Liver (tissue), 8 donors: ENCODE measurements at regions not wholly inside any gene's neighbourhood (a gene's known extent, or its start where the extent isn't known, plus 50 kb on each side); places are given as distances from the start of the nearest gene placed in this dataset.

ENCODE experiments used
- DNase-seq: peaks from one replicate; pipeline ENCODE4 v3.0.0-alpha.2; 2017; ENCODE audit warnings: low spot score
- H3K27ac ChIP-seq, 2 donors: one replicate each; pipeline ENCODE4 v1.7.0; 2013; ENCODE audit warnings: inconsistent platforms in 2 of 2, low read length in 2 of 2, control low read depth in 1 of 2, low read depth in 1 of 2, mild to moderate bottlenecking in 1 of 2
- H3K27me3 ChIP-seq, 4 donors: one replicate each; pipeline versions ENCODE4 v1.6.1 to v1.7.0; 2013; ENCODE audit warnings: low read length in 3 of 4, inconsistent platforms in 1 of 4, mild to moderate bottlenecking in 1 of 4, moderate library complexity in 1 of 4; ENCODE audit not compliant: control insufficient read depth in 4 of 4, insufficient read depth in 4 of 4
- H3K36me3 ChIP-seq, 4 donors: one replicate each; pipeline versions ENCODE4 v1.6.1 to v1.7.0; 2013; ENCODE audit warnings: low read length in 3 of 4, mild to moderate bottlenecking in 3 of 4, low read depth in 1 of 4, moderate library complexity in 1 of 4; ENCODE audit not compliant: control insufficient read depth in 4 of 4, insufficient read depth in 3 of 4
- H3K4me1 ChIP-seq, 4 donors: one replicate each; pipeline versions ENCODE4 v1.6.1 to v1.7.0; 2013; ENCODE audit warnings: low read length in 3 of 4, mild to moderate bottlenecking in 3 of 4, moderate library complexity in 1 of 4; ENCODE audit not compliant: control insufficient read depth in 4 of 4, insufficient read depth in 4 of 4
- H3K4me3 ChIP-seq, 3 donors: one replicate each; pipeline versions ENCODE4 v1.6.1 to v1.7.0; 2013; ENCODE audit warnings: low read length in 3 of 3, control low read depth in 1 of 3, low read depth in 1 of 3, mild to moderate bottlenecking in 1 of 3
- H3K9ac ChIP-seq, 2 donors: one replicate each; pipeline ENCODE4 v1.7.0; 2013; ENCODE audit warnings: low read length in 2 of 2, mild to moderate bottlenecking in 2 of 2, moderate library complexity in 2 of 2, control low read depth in 1 of 2, low read depth in 1 of 2
- H3K9me3 ChIP-seq, 4 donors: one replicate each; pipeline versions ENCODE4 v1.6.1 to v1.7.0; 2013; ENCODE audit warnings: low read length in 3 of 4; ENCODE audit not compliant: control insufficient read depth in 4 of 4
- CTCF ChIP-seq: fragments of 150-350 bp; IDR thresholded peaks from 2 replicates; pipeline ENCODE4 v1.5.1; 2017; ENCODE audit warnings: improper control_type of control experiment, low read depth, low read length; ENCODE audit not compliant: missing input control
- EGR1 ChIP-seq, 2 donors: IDR thresholded peaks; 2 replicates each; pipeline ENCODE4 v1.6.1; 2016 to 2018; ENCODE audit warnings: antibody characterized with exemption in 2 of 2, low read depth in 2 of 2
- FOXA1 ChIP-seq: IDR thresholded peaks from 2 replicates; pipeline ENCODE4 v1.6.1; 2016; ENCODE audit warnings: antibody characterized with exemption
- FOXA2 ChIP-seq: IDR thresholded peaks from 2 replicates; pipeline ENCODE4 v1.6.1; 2016; ENCODE audit warnings: antibody characterized with exemption
- HNF4G ChIP-seq: IDR thresholded peaks from 2 replicates; pipeline ENCODE4 v1.6.1; 2016; ENCODE audit warnings: antibody characterized with exemption
- JUND ChIP-seq, 2 donors: IDR thresholded peaks; 2 replicates each; pipeline ENCODE4 v1.6.1; 2016; ENCODE audit warnings: antibody characterized with exemption in 2 of 2
- NR2F2 ChIP-seq: IDR thresholded peaks from 2 replicates; pipeline ENCODE4 v1.6.1; 2016; ENCODE audit warnings: antibody characterized with exemption
- RAD21 ChIP-seq, 2 donors: IDR thresholded peaks; 2 replicates each; pipeline ENCODE4 v1.6.1; 2016; ENCODE audit warnings: antibody characterized with exemption in 2 of 2, mild to moderate bottlenecking in 2 of 2
- REST ChIP-seq: IDR thresholded peaks from 2 replicates; pipeline ENCODE4 v1.6.1; 2016; ENCODE audit warnings: antibody characterized with exemption, mild to moderate bottlenecking
- SP1 ChIP-seq: IDR thresholded peaks from 2 replicates; pipeline ENCODE4 v1.6.1; 2018; ENCODE audit warnings: antibody characterized with exemption, mild to moderate bottlenecking
- TAF1 ChIP-seq: conservative IDR thresholded peaks from 2 replicates; pipeline ENCODE4 v1.6.1; 2016; ENCODE audit warnings: antibody characterized with exemption, mild to moderate bottlenecking
- YY1 ChIP-seq: IDR thresholded peaks from 2 replicates; pipeline ENCODE4 v1.6.1; 2016; ENCODE audit warnings: antibody characterized with exemption, mild to moderate bottlenecking
- WGBS: extraction: QIAGEN DNeasy Blood & Tissue Kit; methylation state at CpG from one replicate; pipeline ENCODE4 v1.1.7; 2013; 5-methylcytosine and 5-hydroxymethylcytosine counted together
- TF ChIP-seq, protein P1 (sequence below): IDR thresholded peaks from 2 replicates; pipeline ENCODE4 v1.6.1; 2016; ENCODE audit warnings: antibody characterized with exemption
- TF ChIP-seq, protein P2 (sequence below): IDR thresholded peaks from 2 replicates; pipeline ENCODE4 v1.6.1; 2016; ENCODE audit warnings: antibody characterized with exemption
- donor health status: healthy.
- donor health status: healthy.
- donor health status: healthy.
- donor health status: healthy.
- donor health status: healthy.

GRCh38 chr7:88509341-88509740 is 202.6 kb upstream of the STEAP4 start:
- H3K36me3 ChIP-seq = no peaks in the 10 kb centered on the region
- H3K9ac ChIP-seq = no peak overlapping the region
- no peak overlapping the region for H3K27ac ChIP-seq
- DNase-seq = no peak
- no peak for TF ChIP-seq RAD21 (IDR thresholded peaks at IDR 0.05)
- TF ChIP-seq, protein P1, sequence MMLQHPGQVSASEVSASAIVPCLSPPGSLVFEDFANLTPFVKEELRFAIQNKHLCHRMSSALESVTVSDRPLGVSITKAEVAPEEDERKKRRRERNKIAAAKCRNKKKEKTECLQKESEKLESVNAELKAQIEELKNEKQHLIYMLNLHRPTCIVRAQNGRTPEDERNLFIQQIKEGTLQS = no peak
- TF ChIP-seq FOXA1 = no peak
- TF ChIP-seq EGR1 (IDR thresholded peaks at IDR 0.05; ENCODE audit: low read depth in 2 of 2) = no peak
- TF ChIP-seq, protein P2, sequence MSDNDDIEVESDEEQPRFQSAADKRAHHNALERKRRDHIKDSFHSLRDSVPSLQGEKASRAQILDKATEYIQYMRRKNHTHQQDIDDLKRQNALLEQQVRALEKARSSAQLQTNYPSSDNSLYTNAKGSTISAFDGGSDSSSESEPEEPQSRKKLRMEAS = no peak
- TF ChIP-seq NR2F2 = no peak
- no peak for TF ChIP-seq SP1
- TF ChIP-seq TAF1 = no peak
- no peak for TF ChIP-seq JUND (IDR thresholded peaks at IDR 0.05)
- H3K4me1 ChIP-seq = no peaks in the 10 kb centered on the region
- H3K27me3 ChIP-seq = peaks cover 0 to 2% (median 0%) of the 10 kb centered on the region in 4 donors
- no peak overlapping the region for H3K4me3 ChIP-seq
- peaks cover 0 to 5% (median 2%) of the 10 kb centered on the region in 4 donors for H3K9me3 ChIP-seq

DNA sequence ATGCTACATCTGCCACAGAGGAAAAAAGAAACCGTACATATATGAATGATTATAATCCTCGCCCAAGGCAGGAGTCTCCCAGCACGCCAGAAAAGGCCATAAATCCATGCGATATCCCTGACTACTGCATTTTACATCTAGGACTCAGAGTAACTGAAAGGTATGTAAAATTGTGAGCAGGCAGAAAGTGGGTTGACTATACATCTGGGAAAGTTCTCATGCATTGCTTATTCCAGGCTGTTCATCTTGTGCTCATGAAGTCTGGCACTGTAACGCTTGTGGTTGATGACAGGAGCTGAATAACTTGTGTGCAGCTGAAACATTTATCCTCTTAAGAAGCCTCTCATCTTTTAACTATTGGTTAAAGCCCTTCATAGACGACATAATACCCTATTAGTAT is 193.4 kb upstream of the STEAP4 start:
- Histone ChIP-seq H3K4me1 (no peaks in the 10 kb centered on the region), H3K9ac (no peak overlapping the region), H3K27ac (no peak overlapping the region), H3K27me3 (no peaks in the 10 kb centered on the region), H3K36me3 (no peaks in the 10 kb centered on the region), H3K9me3 (no peaks in the 10 kb centered on the region), H3K4me3 (no peak overlapping the region)
- no peak for TF ChIP-seq REST
- TF ChIP-seq, protein P2 = no peak
- no peak for TF ChIP-seq RAD21 (IDR thresholded peaks at IDR 0.05)
- no peak for TF ChIP-seq SP1
- no peak for TF ChIP-seq HNF4G
- TF ChIP-seq FOXA1 = no peak
- TF ChIP-seq, protein P1 = no peak
- WGBS = 82% methylated on average over 6 of the region's 6 CpGs
- DNase-seq = no peak

- DNase-seq = no peak
- H3K36me3 ChIP-seq = no peaks in the 10 kb centered on the region
- H3K27ac ChIP-seq = no peak overlapping the region
- no peaks in the 10 kb centered on the region for H3K27me3 ChIP-seq
- H3K4me1 ChIP-seq = no peaks in the 10 kb centered on the region
- TF ChIP-seq FOXA2 (no peak), NR2F2 (no peak), YY1 (no peak), CTCF (no peak), EGR1 (IDR thresholded peaks at IDR 0.05; ENCODE audit: low read depth in 2 of 2) (no peak), SP1 (no peak)
- TF ChIP-seq, protein P1 = no peak
- TF ChIP-seq, protein P2 = no peak
- no peak overlapping the region for H3K4me3 ChIP-seq
- WGBS = 60% methylated on average over 8 of the region's 8 CpGs
- H3K9ac ChIP-seq = no peak overlapping the region
- no peaks in the 10 kb centered on the region for H3K9me3 ChIP-seq
Measured at GRCh38 chr7:88495881-88496725, 189.4 kb upstream of the STEAP4 start.
